Neuronal stem cell (in vitro differentiated cells): ENCODE measurements at regions not wholly inside any gene's neighbourhood (a gene's known extent, or its start where the extent isn't known, plus 50 kb on each side); places are given as distances from the start of the nearest gene placed in this dataset.

ENCODE experiments used
- DNase-seq: peaks from one replicate; pipeline ENCODE4 v3.0.0-alpha.2; 2013; ENCODE audit warnings: low spot score
- H2AFZ ChIP-seq: one replicate; pipeline ENCODE4 v1.6.1; 2013; ENCODE audit warnings: mild to moderate bottlenecking, low read length, inconsistent platforms
- H2AK5ac ChIP-seq: 2 replicates; pipeline ENCODE4 v1.6.1; 2013; ENCODE audit warnings: low read depth, mild to moderate bottlenecking, inconsistent platforms, low read length, moderate library complexity, mixed read lengths
- H2BK120ac ChIP-seq: 2 replicates; pipeline ENCODE4 v1.6.1; 2013; ENCODE audit warnings: low read depth, mild to moderate bottlenecking, inconsistent platforms, low read length, moderate library complexity, mixed read lengths
- H2BK12ac ChIP-seq: one replicate; pipeline ENCODE4 v1.6.1; 2013; ENCODE audit warnings: low read length, inconsistent platforms
- H2BK15ac ChIP-seq: 2 replicates; pipeline ENCODE4 v1.6.1; 2013; ENCODE audit warnings: mild to moderate bottlenecking, low read length, inconsistent platforms, mixed read lengths
- H2BK5ac ChIP-seq: one replicate; pipeline ENCODE4 v1.6.1; 2013; ENCODE audit warnings: inconsistent platforms, mild to moderate bottlenecking, low read length, moderate library complexity
- H3K14ac ChIP-seq: one replicate; pipeline ENCODE4 v1.6.1; 2013; ENCODE audit warnings: low read length, inconsistent platforms
- H3K18ac ChIP-seq: 2 replicates; pipeline ENCODE4 v1.6.1; 2013; ENCODE audit warnings: low read length, inconsistent platforms
- H3K23ac ChIP-seq: 2 replicates; pipeline ENCODE4 v1.6.1; 2013; ENCODE audit warnings: low read depth, mild to moderate bottlenecking, mixed read lengths, low read length, inconsistent platforms; ENCODE audit not compliant: poor library complexity
- H3K27ac ChIP-seq: replicated peaks from 3 replicates; pipeline ENCODE4 v1.5.1; 2013; ENCODE audit warnings: low read length, inconsistent platforms
- H3K27me3 ChIP-seq, 3 experiments: 2 replicates each; pipeline ENCODE4 v1.6.1; 2013; ENCODE audit warnings: low read length in 3 of 3, mild to moderate bottlenecking in 2 of 3, inconsistent platforms in 1 of 3, low read depth in 1 of 3, mixed read lengths in 1 of 3, moderate library complexity in 1 of 3; ENCODE audit not compliant: control insufficient read depth in 3 of 3, insufficient read depth in 3 of 3
- H3K36me3 ChIP-seq, 2 donors: replicated peaks in 1 of 2; 2 replicates each; pipeline ENCODE4 v1.6.1; 2013; ENCODE audit warnings: low read length in 2 of 2; ENCODE audit not compliant: control insufficient read depth in 2 of 2, insufficient read depth in 2 of 2
- H3K4ac ChIP-seq: 2 replicates; pipeline ENCODE4 v1.6.1; 2013; ENCODE audit warnings: inconsistent platforms, mild to moderate bottlenecking, low read length, moderate library complexity
- H3K4me1 ChIP-seq, 2 donors: 1 replicate in 1 of 2; 2 replicates in 1 of 2; pipeline ENCODE4 v1.6.1; 2013; ENCODE audit warnings: low read length in 2 of 2, low read depth in 1 of 2; ENCODE audit not compliant: control insufficient read depth in 2 of 2, insufficient read depth in 1 of 2
- H3K4me2 ChIP-seq: one replicate; pipeline ENCODE4 v1.6.1; 2013; ENCODE audit warnings: mild to moderate bottlenecking, low read length, inconsistent platforms; ENCODE audit not compliant: insufficient read depth, poor library complexity, severe bottlenecking
- H3K4me3 ChIP-seq, 2 donors: 2 replicates each; pipeline ENCODE4 v1.5.1; 2013; ENCODE audit warnings: low read length in 2 of 2, mild to moderate bottlenecking in 2 of 2, inconsistent platforms in 1 of 2, moderate library complexity in 1 of 2
- H3K79me1 ChIP-seq: one replicate; pipeline ENCODE4 v1.6.1; 2013; ENCODE audit warnings: low read depth, mild to moderate bottlenecking, inconsistent platforms, low read length, moderate library complexity
- H3K9ac ChIP-seq: one replicate; pipeline ENCODE4 v1.6.1; 2013; ENCODE audit warnings: mild to moderate bottlenecking, low read depth, low read length, inconsistent platforms; ENCODE audit not compliant: poor library complexity
- H3K9me3 ChIP-seq, 2 donors: replicated peaks in 1 of 2; 2 replicates each; pipeline versions ENCODE3 to v1.6.1; 2013; ENCODE audit warnings: low read length in 2 of 2, mild to moderate bottlenecking in 2 of 2, inconsistent platforms in 1 of 2, low read depth in 1 of 2, mixed read lengths in 1 of 2, moderate library complexity in 1 of 2; ENCODE audit not compliant: control insufficient read depth in 2 of 2, insufficient read depth in 1 of 2
- H4K8ac ChIP-seq: one replicate; pipeline ENCODE4 v1.6.1; 2013; ENCODE audit warnings: low read depth, mild to moderate bottlenecking, inconsistent platforms, low read length, moderate library complexity
- H4K91ac ChIP-seq: one replicate; pipeline ENCODE4 v1.6.1; 2013; ENCODE audit warnings: low read length, low read depth, mild to moderate bottlenecking, inconsistent platforms; ENCODE audit not compliant: poor library complexity
- WGBS, 2 donors: extraction: QIAGEN DNeasy Blood & Tissue Kit; methylation state at CpG; one replicate each; pipeline ENCODE4 v1.1.7; 2013; ENCODE audit warnings: missing lambda C conversion rate in 2 of 2, mixed read lengths in 1 of 2; ENCODE audit not compliant: insufficient read length in 2 of 2, insufficient replicate concordance in 1 of 2; ENCODE audit errors: extremely low coverage in 2 of 2; 5-methylcytosine and 5-hydroxymethylcytosine counted together

- Histone ChIP-seq H2AFZ (no peak overlapping the region), H3K9me3 (no peaks in the 10 kb centered on the region), H4K91ac (no peak overlapping the region), H3K27ac (no peak overlapping the region), H3K4me1 (no peaks in the 10 kb centered on the region), H4K8ac (no peak overlapping the region), H3K27me3 (no peaks in the 10 kb centered on the region), H2AK5ac (no peak overlapping the region), H3K4me2 (no peak overlapping the region), H3K79me1 (no peaks in the 10 kb centered on the region), H3K23ac (no peak overlapping the region), H3K4ac (no peak overlapping the region), H3K36me3 (no peaks in the 10 kb centered on the region), H3K14ac (no peak overlapping the region), H2BK5ac (no peak overlapping the region), H3K18ac (no peak overlapping the region), H3K9ac (no peak overlapping the region), H2BK12ac (no peak overlapping the region), H2BK15ac (no peak overlapping the region), H3K4me3 (no peak overlapping the region), H2BK120ac (no peak overlapping the region)
- no peak for DNase-seq
- WGBS, 2 donors = no CpG with 5 or more reads among the region's 9 CpGs
Measured at GRCh38 chr20:58094160-58094559, 134.3 kb downstream of the ANKRD60 start.

- Histone ChIP-seq H3K4me2 (no peak overlapping the region), H3K79me1 (no peaks in the 10 kb centered on the region), H4K8ac (no peak overlapping the region), H2BK120ac (no peak overlapping the region), H2AFZ (no peak overlapping the region), H2BK15ac (peak overlapping the region; percentile 23), H3K4ac (no peak overlapping the region), H3K4me1 (no peaks in the 10 kb centered on the region), H2AK5ac (no peak overlapping the region), H3K36me3 (no peaks in the 10 kb centered on the region), H3K9me3 (no peaks in the 10 kb centered on the region), H2BK12ac (no peak overlapping the region), H2BK5ac (no peak overlapping the region), H4K91ac (no peak overlapping the region), H3K23ac (no peak overlapping the region), H3K14ac (no peak overlapping the region), H3K27me3 (no peaks in the 10 kb centered on the region), H3K4me3 (no peak overlapping the region), H3K27ac (no peak overlapping the region), H3K18ac (no peak overlapping the region), H3K9ac (no peak overlapping the region)
- DNase-seq = no peak
- WGBS, 2 donors = no CpG with 5 or more reads among the region's 11 CpGs
Measured at GRCh38 chr20:58092871-58093270, 135.6 kb downstream of the ANKRD60 start.

GRCh38 chr20:58092353-58092752 is 136.1 kb downstream of the ANKRD60 start:
- H3K9me3 ChIP-seq = no peaks in the 10 kb centered on the region
- no peaks in the 10 kb centered on the region for H3K36me3 ChIP-seq
- H3K4me2 ChIP-seq = no peak overlapping the region
- H3K79me1 ChIP-seq = no peaks in the 10 kb centered on the region
- H3K23ac ChIP-seq = no peak overlapping the region
- H3K4me3 ChIP-seq = no peak overlapping the region
- H3K27ac ChIP-seq = no peak overlapping the region
- H2AK5ac ChIP-seq = no peak overlapping the region
- no peak overlapping the region for H4K8ac ChIP-seq
- no peak overlapping the region for H3K9ac ChIP-seq
- WGBS, 2 donors = no CpG with 5 or more reads among the region's 4 CpGs
- no peak for DNase-seq
- H3K4ac ChIP-seq = no peak overlapping the region
- no peak overlapping the region for H2BK120ac ChIP-seq
- no peak overlapping the region for H4K91ac ChIP-seq
- no peak overlapping the region for H2BK15ac ChIP-seq
- H2AFZ ChIP-seq = no peak overlapping the region
- H3K4me1 ChIP-seq = no peaks in the 10 kb centered on the region
- H3K14ac ChIP-seq = no peak overlapping the region
- no peak overlapping the region for H3K18ac ChIP-seq
- no peak overlapping the region for H2BK12ac ChIP-seq
- no peaks in the 10 kb centered on the region for H3K27me3 ChIP-seq
- no peak overlapping the region for H2BK5ac ChIP-seq

- no peak for DNase-seq
- Histone ChIP-seq H3K9me3 (no peaks in the 10 kb centered on the region), H2BK5ac (no peak overlapping the region), H3K9ac (no peak overlapping the region), H2BK120ac (no peak overlapping the region), H4K91ac (no peak overlapping the region), H3K27ac (no peak overlapping the region), H3K23ac (no peak overlapping the region), H3K36me3 (no peaks in the 10 kb centered on the region), H3K4ac (no peak overlapping the region), H3K18ac (no peak overlapping the region), H3K27me3 (no peaks in the 10 kb centered on the region), H2AK5ac (no peak overlapping the region), H2AFZ (no peak overlapping the region), H3K4me1 (no peaks in the 10 kb centered on the region), H3K79me1 (no peaks in the 10 kb centered on the region), H3K14ac (no peak overlapping the region), H2BK15ac (no peak overlapping the region), H4K8ac (no peak overlapping the region), H3K4me3 (no peak overlapping the region), H2BK12ac (no peak overlapping the region), H3K4me2 (no peak overlapping the region)
- WGBS, 2 donors = no CpG with 5 or more reads among the region's 8 CpGs
Measured at GRCh38 chr20:58091810-58092209, 136.6 kb downstream of the ANKRD60 start.
